COLO829 (cell line): ENCODE measurements at regions not wholly inside any gene's neighbourhood (a gene's known extent, or its start where the extent isn't known, plus 50 kb on each side); places are given as distances from the start of the nearest gene placed in this dataset.

Source experiments
- DNase-seq: peaks from one replicate; pipeline ENCODE4 v3.0.0; 2012; ENCODE audit warnings: low spot score

GRCh38 chr14:96727980-96728717, 69.0 kb upstream of the VRK1 start:
- DNase-seq: no peak

- no peak for DNase-seq
These were observed 67.3 kb upstream of the VRK1 start for GRCh38 chr14:96729889-96730288.

GRCh38 chr14:96730386-96730785, 66.8 kb upstream of the VRK1 start:
- no peak for DNase-seq

GRCh38 chr14:96734076-96734622, 63.0 kb upstream of the VRK1 start:
- DNase-seq: no peak

- no peak for DNase-seq
These were observed 61.7 kb upstream of the VRK1 start for GRCh38 chr14:96735526-96735925.

GRCh38 chr14:96736439-96736838, 60.7 kb upstream of the VRK1 start:
- DNase-seq: no peak

GRCh38 chr14:96737881-96738280, 59.3 kb upstream of the VRK1 start:
- DNase-seq: no peak

GRCh38 chr14:96739200-96739910, 57.8 kb upstream of the VRK1 start:
- no peak for DNase-seq

GRCh38 chr14:96741151-96741977, 55.8 kb upstream of the VRK1 start:
- peak; percentile 53 for DNase-seq

GRCh38 chr14:96744262-96744661, 52.9 kb upstream of the VRK1 start:
- DNase-seq: no peak

GRCh38 chr14:96745500-96746051, 51.6 kb upstream of the VRK1 start:
- no peak for DNase-seq

- no peak for DNase-seq
These were observed 51.1 kb upstream of the VRK1 start for GRCh38 chr14:96746101-96746500.

- no peak for DNase-seq
These were observed 50.2 kb upstream of the VRK1 start for GRCh38 chr14:96747006-96747405.
